ENCODE measurements at regions not wholly inside any gene's neighbourhood (a gene's known extent, or its start where the extent isn't known, plus 50 kb on each side); places are given as distances from the start of the nearest gene placed in this dataset.

DNA sequence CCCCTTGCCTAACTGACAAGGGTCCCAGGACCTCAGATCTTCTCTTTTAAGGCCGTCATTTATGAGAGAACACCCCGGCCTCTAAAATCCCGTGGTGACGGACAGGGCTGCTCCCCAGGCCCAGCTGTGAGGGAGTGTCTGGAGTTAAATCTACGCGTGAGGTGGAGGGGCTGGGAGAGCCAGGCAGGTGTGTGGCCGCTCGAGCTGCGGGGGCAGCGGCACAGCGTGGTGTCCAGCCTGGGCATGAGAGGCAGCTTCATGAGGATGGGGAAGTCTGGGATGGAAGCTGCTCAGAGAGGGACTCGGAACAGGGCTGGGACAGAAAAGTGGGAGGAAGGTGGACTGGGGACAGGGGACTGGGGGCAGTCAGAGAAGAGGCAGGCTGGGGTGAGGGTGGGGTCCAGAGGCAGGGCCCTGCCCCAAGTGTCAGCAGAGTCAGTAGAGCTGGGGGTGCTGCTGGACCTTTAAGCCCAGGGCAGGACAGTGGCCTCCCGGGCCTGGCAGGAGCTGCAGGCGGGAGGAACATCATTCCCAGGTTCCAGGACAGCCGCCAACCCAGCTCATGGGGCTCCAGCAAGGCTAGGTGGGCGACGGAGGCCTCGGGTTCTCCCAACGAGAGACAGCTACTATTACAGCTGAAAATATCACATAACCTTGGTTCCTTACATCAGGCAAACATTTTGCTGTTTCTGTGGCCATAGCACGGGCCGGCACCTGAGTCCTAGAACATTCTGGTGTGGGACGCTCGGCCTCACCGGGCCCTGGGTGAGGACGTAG, 55.2 kb downstream of the JAKMIP3 start:
- H3K27me3 ChIP-seq (ENCODE audit: insufficient read depth): no peaks in the 10 kb centered on the region
- Mint-ChIP-seq H3K9me3 (no peaks in the 10 kb centered on the region), H3K27me3 (ENCODE audit: insufficient read depth, low read depth, poor library complexity) (peaks cover 2% of the 10 kb centered on the region), H3K4me1 (peaks cover 14% of the 10 kb centered on the region), H3K36me3 (ENCODE audit: low read depth) (no peaks in the 10 kb centered on the region), H3K27ac (0 out of 2 replicates have a peak overlapping the region, but pooled peaks have one; percentile 3), H3K4me3 (no peak overlapping the region)
- no peaks in the 10 kb centered on the region for H3K36me3 ChIP-seq (ENCODE audit: insufficient read depth)
- no peak overlapping the region for H3K4me3 ChIP-seq
- H3K4me1 ChIP-seq (ENCODE audit: insufficient read depth): no peaks in the 10 kb centered on the region
- ATAC-seq (no peak), DNase-seq (ENCODE audit: low spot score) (no peak)
- H3K79me2 ChIP-seq (replicated peaks; ENCODE audit: insufficient read depth): no peaks in the 10 kb centered on the region
- no peaks in the 10 kb centered on the region for H3K9me2 ChIP-seq (ENCODE audit: insufficient read depth)
- no peak overlapping the region for H3K4me2 ChIP-seq
- TF ChIP-seq STAT1 (IDR thresholded peaks at IDR 0.05; ENCODE audit: unreplicated experiment) (no peak), ZNF331 (CRISPR knock-in tag; IDR thresholded peaks at IDR 0.05; ENCODE audit: low read depth) (no peak), EZH2phosphoT487 (IDR thresholded peaks at IDR 0.05; ENCODE audit: unreplicated experiment) (no peak), JUNB (IDR thresholded peaks at IDR 0.05; ENCODE audit: unreplicated experiment) (no peak), ZNF114 (CRISPR knock-in tag; IDR thresholded peaks at IDR 0.05) (no peak), EZH2 (IDR thresholded peaks at IDR 0.05; ENCODE audit: low read depth, unreplicated experiment) (no peak), POLR2AphosphoS5 (IDR thresholded peaks at IDR 0.05; ENCODE audit: low read depth) (no peak), CREB1 (CRISPR knock-in tag; IDR thresholded peaks at IDR 0.05; ENCODE audit: low read depth) (no peak), NANOG (IDR thresholded peaks at IDR 0.05; ENCODE audit: borderline replicate concordance) (no peak)
- TF ChIP-seq, protein P1, sequence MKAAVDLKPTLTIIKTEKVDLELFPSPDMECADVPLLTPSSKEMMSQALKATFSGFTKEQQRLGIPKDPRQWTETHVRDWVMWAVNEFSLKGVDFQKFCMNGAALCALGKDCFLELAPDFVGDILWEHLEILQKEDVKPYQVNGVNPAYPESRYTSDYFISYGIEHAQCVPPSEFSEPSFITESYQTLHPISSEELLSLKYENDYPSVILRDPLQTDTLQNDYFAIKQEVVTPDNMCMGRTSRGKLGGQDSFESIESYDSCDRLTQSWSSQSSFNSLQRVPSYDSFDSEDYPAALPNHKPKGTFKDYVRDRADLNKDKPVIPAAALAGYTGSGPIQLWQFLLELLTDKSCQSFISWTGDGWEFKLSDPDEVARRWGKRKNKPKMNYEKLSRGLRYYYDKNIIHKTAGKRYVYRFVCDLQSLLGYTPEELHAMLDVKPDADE (IDR thresholded peaks at IDR 0.05): no peak
- TF ChIP-seq, protein P2, sequence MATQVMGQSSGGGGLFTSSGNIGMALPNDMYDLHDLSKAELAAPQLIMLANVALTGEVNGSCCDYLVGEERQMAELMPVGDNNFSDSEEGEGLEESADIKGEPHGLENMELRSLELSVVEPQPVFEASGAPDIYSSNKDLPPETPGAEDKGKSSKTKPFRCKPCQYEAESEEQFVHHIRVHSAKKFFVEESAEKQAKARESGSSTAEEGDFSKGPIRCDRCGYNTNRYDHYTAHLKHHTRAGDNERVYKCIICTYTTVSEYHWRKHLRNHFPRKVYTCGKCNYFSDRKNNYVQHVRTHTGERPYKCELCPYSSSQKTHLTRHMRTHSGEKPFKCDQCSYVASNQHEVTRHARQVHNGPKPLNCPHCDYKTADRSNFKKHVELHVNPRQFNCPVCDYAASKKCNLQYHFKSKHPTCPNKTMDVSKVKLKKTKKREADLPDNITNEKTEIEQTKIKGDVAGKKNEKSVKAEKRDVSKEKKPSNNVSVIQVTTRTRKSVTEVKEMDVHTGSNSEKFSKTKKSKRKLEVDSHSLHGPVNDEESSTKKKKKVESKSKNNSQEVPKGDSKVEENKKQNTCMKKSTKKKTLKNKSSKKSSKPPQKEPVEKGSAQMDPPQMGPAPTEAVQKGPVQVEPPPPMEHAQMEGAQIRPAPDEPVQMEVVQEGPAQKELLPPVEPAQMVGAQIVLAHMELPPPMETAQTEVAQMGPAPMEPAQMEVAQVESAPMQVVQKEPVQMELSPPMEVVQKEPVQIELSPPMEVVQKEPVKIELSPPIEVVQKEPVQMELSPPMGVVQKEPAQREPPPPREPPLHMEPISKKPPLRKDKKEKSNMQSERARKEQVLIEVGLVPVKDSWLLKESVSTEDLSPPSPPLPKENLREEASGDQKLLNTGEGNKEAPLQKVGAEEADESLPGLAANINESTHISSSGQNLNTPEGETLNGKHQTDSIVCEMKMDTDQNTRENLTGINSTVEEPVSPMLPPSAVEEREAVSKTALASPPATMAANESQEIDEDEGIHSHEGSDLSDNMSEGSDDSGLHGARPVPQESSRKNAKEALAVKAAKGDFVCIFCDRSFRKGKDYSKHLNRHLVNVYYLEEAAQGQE (IDR thresholded peaks at IDR 0.05; ENCODE audit: unreplicated experiment): no peak
- TF ChIP-seq, protein P3, sequence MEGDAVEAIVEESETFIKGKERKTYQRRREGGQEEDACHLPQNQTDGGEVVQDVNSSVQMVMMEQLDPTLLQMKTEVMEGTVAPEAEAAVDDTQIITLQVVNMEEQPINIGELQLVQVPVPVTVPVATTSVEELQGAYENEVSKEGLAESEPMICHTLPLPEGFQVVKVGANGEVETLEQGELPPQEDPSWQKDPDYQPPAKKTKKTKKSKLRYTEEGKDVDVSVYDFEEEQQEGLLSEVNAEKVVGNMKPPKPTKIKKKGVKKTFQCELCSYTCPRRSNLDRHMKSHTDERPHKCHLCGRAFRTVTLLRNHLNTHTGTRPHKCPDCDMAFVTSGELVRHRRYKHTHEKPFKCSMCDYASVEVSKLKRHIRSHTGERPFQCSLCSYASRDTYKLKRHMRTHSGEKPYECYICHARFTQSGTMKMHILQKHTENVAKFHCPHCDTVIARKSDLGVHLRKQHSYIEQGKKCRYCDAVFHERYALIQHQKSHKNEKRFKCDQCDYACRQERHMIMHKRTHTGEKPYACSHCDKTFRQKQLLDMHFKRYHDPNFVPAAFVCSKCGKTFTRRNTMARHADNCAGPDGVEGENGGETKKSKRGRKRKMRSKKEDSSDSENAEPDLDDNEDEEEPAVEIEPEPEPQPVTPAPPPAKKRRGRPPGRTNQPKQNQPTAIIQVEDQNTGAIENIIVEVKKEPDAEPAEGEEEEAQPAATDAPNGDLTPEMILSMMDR (conservative IDR thresholded peaks at IDR 0.05; ENCODE audit: low read depth in 2 of 2): no peak
- TF ChIP-seq, protein P4, sequence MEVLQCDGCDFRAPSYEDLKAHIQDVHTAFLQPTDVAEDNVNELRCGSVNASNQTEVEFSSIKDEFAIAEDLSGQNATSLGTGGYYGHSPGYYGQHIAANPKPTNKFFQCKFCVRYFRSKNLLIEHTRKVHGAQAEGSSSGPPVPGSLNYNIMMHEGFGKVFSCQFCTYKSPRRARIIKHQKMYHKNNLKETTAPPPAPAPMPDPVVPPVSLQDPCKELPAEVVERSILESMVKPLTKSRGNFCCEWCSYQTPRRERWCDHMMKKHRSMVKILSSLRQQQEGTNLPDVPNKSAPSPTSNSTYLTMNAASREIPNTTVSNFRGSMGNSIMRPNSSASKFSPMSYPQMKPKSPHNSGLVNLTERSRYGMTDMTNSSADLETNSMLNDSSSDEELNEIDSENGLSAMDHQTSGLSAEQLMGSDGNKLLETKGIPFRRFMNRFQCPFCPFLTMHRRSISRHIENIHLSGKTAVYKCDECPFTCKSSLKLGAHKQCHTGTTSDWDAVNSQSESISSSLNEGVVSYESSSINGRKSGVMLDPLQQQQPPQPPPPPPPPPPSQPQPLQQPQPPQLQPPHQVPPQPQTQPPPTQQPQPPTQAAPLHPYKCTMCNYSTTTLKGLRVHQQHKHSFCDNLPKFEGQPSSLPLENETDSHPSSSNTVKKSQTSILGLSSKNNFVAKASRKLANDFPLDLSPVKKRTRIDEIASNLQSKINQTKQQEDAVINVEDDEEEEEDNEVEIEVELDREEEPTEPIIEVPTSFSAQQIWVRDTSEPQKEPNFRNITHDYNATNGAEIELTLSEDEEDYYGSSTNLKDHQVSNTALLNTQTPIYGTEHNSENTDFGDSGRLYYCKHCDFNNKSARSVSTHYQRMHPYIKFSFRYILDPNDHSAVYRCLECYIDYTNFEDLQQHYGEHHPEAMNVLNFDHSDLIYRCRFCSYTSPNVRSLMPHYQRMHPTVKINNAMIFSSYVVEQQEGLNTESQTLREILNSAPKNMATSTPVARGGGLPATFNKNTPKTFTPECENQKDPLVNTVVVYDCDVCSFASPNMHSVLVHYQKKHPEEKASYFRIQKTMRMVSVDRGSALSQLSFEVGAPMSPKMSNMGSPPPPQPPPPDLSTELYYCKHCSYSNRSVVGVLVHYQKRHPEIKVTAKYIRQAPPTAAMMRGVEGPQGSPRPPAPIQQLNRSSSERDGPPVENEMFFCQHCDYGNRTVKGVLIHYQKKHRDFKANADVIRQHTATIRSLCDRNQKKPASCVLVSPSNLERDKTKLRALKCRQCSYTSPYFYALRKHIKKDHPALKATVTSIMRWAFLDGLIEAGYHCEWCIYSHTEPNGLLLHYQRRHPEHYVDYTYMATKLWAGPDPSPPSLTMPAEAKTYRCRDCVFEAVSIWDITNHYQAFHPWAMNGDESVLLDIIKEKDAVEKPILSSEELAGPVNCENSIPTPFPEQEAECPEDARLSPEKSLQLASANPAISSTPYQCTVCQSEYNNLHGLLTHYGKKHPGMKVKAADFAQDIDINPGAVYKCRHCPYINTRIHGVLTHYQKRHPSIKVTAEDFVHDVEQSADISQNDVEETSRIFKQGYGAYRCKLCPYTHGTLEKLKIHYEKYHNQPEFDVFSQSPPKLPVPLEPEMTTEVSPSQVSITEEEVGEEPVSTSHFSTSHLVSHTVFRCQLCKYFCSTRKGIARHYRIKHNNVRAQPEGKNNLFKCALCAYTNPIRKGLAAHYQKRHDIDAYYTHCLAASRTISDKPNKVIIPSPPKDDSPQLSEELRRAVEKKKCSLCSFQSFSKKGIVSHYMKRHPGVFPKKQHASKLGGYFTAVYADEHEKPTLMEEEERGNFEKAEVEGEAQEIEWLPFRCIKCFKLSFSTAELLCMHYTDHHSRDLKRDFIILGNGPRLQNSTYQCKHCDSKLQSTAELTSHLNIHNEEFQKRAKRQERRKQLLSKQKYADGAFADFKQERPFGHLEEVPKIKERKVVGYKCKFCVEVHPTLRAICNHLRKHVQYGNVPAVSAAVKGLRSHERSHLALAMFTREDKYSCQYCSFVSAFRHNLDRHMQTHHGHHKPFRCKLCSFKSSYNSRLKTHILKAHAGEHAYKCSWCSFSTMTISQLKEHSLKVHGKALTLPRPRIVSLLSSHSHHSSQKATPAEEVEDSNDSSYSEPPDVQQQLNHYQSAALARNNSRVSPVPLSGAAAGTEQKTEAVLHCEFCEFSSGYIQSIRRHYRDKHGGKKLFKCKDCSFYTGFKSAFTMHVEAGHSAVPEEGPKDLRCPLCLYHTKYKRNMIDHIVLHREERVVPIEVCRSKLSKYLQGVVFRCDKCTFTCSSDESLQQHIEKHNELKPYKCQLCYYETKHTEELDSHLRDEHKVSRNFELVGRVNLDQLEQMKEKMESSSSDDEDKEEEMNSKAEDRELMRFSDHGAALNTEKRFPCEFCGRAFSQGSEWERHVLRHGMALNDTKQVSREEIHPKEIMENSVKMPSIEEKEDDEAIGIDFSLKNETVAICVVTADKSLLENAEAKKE (CRISPR knock-in tag; IDR thresholded peaks at IDR 0.05): no peak
- no peaks in the 10 kb centered on the region for H4K20me1 ChIP-seq (replicated peaks; ENCODE audit: insufficient read depth)
- no peaks in the 10 kb centered on the region for H3F3A ChIP-seq (replicated peaks; ENCODE audit: low read depth)
- H2AFZ ChIP-seq: no peak overlapping the region
- H3K27ac ChIP-seq (ENCODE audit: low read depth): no peak overlapping the region
